Endothelial cell of umbilical vein (primary cell): ENCODE measurements at regions not wholly inside any gene's neighbourhood (a gene's known extent, or its start where the extent isn't known, plus 50 kb on each side); places are given as distances from the start of the nearest gene placed in this dataset.

Experiments
- BruUV-seq: library from RNA; stranded (reverse); fragments of 400-500 nt; replicated peaks from 2 replicates; lab custom pipeline; 2021; lab: Mats Ljungman, UMichigan
- CTCF ChIA-PET: fragments of 300-600, 350-600 bp; sonication (Branson Sonifier 250); formaldehyde crosslinking; loops from one replicate; lab custom pipeline; 2021; ENCODE audit warnings: antibody characterized with exemption, inconsistent platforms; lab: Charles Lee
- POLR2A ChIA-PET: fragments of 300-600, 350-600 bp; sonication (Branson Sonifier 250); formaldehyde crosslinking; loops from one replicate; lab custom pipeline; 2021; ENCODE audit warnings: antibody characterized with exemption, inconsistent platforms; lab: Charles Lee
- DNase-seq: peaks from one replicate; pipeline ENCODE4 v3.0.0-alpha.2; 2011; ENCODE audit warnings: low read depth, low spot score
- FAIRE-seq: peaks from 2 replicates; lab custom pipeline; 2011; peaks lifted over from hg19 to GRCh38; lab: Jason Lieb, UNC
- H2AFZ ChIP-seq: 2 replicates; pipeline ENCODE4 v1.6.0; 2012; ENCODE audit warnings: low read depth, low read length, control low read depth, inconsistent platforms
- H3K27ac ChIP-seq: 2 replicates; pipeline ENCODE4 v1.5.1; 2011; ENCODE audit warnings: low read depth, mild to moderate bottlenecking, control low read depth, low read length, moderate library complexity; ENCODE audit not compliant: insufficient read depth
- H3K27me3 ChIP-seq, 2 experiments: 2 replicates each; pipeline versions ENCODE4 v1.6.0 to v1.6.1; 2011; ENCODE audit warnings: low read length in 2 of 2, mixed read lengths in 1 of 2; ENCODE audit not compliant: control insufficient read depth in 2 of 2, insufficient read depth in 2 of 2
- H3K36me3 ChIP-seq, 2 experiments: 2 replicates in 1 of 2; 3 replicates in 1 of 2; pipeline ENCODE4 v1.5.1; 2011; ENCODE audit warnings: low read length in 2 of 2, mild to moderate bottlenecking in 1 of 2, moderate library complexity in 1 of 2; ENCODE audit not compliant: control insufficient read depth in 2 of 2, insufficient read depth in 2 of 2; ENCODE audit errors: extremely low read depth in 1 of 2
- H3K4me1 ChIP-seq: 3 replicates; pipeline ENCODE4 v1.5.1; 2011; ENCODE audit warnings: mild to moderate bottlenecking, low read length; ENCODE audit not compliant: control insufficient read depth, insufficient read depth; ENCODE audit errors: extremely low read depth
- H3K4me2 ChIP-seq: 2 replicates; pipeline ENCODE4 v1.6.1; 2011; ENCODE audit warnings: low read length, control low read depth, mixed read lengths; ENCODE audit not compliant: insufficient read depth
- H3K4me3 ChIP-seq, 3 experiments: fragments of 200-600 bp in 1 of 3; sonication (generic), shearing (Covaris generic) in 1 of 3; replicated peaks in 1 of 3; 2 replicates each; pipeline ENCODE4 v1.5.1; 2011 to 2016; ENCODE audit warnings: control low read depth in 3 of 3, low read length in 3 of 3, mild to moderate bottlenecking in 2 of 3, inconsistent platforms in 1 of 3, low read depth in 1 of 3, moderate library complexity in 1 of 3; ENCODE audit not compliant: insufficient read depth in 1 of 3
- H3K79me2 ChIP-seq: 2 replicates; pipeline ENCODE4 v1.6.0; 2012; ENCODE audit warnings: low read length, inconsistent platforms; ENCODE audit not compliant: control insufficient read depth, insufficient read depth
- H3K9ac ChIP-seq: replicated peaks from 2 replicates; pipeline ENCODE3; 2011; ENCODE audit warnings: low read length, control low read depth; ENCODE audit not compliant: insufficient read depth; ENCODE audit errors: extremely low read depth
- H3K9me1 ChIP-seq: replicated peaks from 3 replicates; pipeline ENCODE4 v1.6.0; 2011; ENCODE audit warnings: mild to moderate bottlenecking, low read length; ENCODE audit not compliant: control insufficient read depth, insufficient read depth; ENCODE audit errors: extremely low read depth
- H3K9me3 ChIP-seq: replicated peaks from 2 replicates; pipeline ENCODE4 v1.5.1; 2012; ENCODE audit warnings: low read length, inconsistent platforms; ENCODE audit not compliant: control insufficient read depth, insufficient read depth
- H4K20me1 ChIP-seq: replicated peaks from 2 replicates; pipeline ENCODE3; 2011; ENCODE audit warnings: mild to moderate bottlenecking, low read length; ENCODE audit not compliant: control insufficient read depth, insufficient read depth; ENCODE audit errors: extremely low read depth
- CTCF ChIP-seq, 2 donors: IDR thresholded peaks; 1 replicate in 1 of 2; 2 replicates in 1 of 2; pipeline ENCODE4 v1.5.1; 2011; ENCODE audit warnings: low read length in 2 of 2, mild to moderate bottlenecking in 2 of 2, moderate library complexity in 2 of 2, control low read depth in 1 of 2, inconsistent platforms in 1 of 2, low read depth in 1 of 2; ENCODE audit not compliant: insufficient read depth in 1 of 2; ENCODE audit errors: extremely low read depth in 1 of 2
- EZH2 ChIP-seq: IDR thresholded peaks from 2 replicates; pipeline ENCODE4 v1.6.1; 2012; ENCODE audit warnings: borderline replicate concordance, low read depth, mild to moderate bottlenecking, moderate library complexity, low read length, inconsistent platforms; ENCODE audit not compliant: severe bottlenecking
- FOS ChIP-seq: IDR thresholded peaks from 2 replicates; pipeline ENCODE4 v1.6.1; 2011; ENCODE audit warnings: mild to moderate bottlenecking, low read length, moderate library complexity, borderline replicate concordance; ENCODE audit not compliant: insufficient read depth
- GATA2 ChIP-seq: IDR thresholded peaks from 2 replicates; pipeline ENCODE4 v1.7.0; 2011; ENCODE audit warnings: low read depth, mild to moderate bottlenecking, moderate library complexity, mixed read lengths, low read length; ENCODE audit not compliant: insufficient read length, insufficient read depth
- JUN ChIP-seq: IDR thresholded peaks from 2 replicates; pipeline ENCODE4 v1.6.1; 2011; ENCODE audit warnings: borderline replicate concordance, low read depth; ENCODE audit not compliant: insufficient read length, insufficient read depth
- MYC ChIP-seq: IDR thresholded peaks from one replicate; pipeline ENCODE4 v1.6.1; 2011; ENCODE audit warnings: mild to moderate bottlenecking, low read depth, low read length
- POLR2A ChIP-seq: IDR thresholded peaks from 2 replicates; pipeline ENCODE4 v1.6.1; 2012; ENCODE audit warnings: low read depth, mild to moderate bottlenecking, control low read depth, low read length
- POLR2AphosphoS5 ChIP-seq: IDR thresholded peaks from 2 replicates; pipeline ENCODE4 v1.6.1; 2012; ENCODE audit warnings: low read depth, mild to moderate bottlenecking, control low read depth, low read length, moderate library complexity; ENCODE audit not compliant: insufficient read depth
- dilution Hi-C: fragments of 300-500 bp; cut with MboI; formaldehyde crosslinking; loops from one replicate; pipeline ENCODE4 v1.15.0; 2019; ENCODE audit warnings: low sequenced_read_pairs; ENCODE audit not compliant: extremely low pct_ligation_motif_present
- intact Hi-C: fragments of 100-400 bp; cut with micrococcal nuclease; formaldehyde crosslinking; loops from one replicate; pipeline ENCODE4 v1.10.0; 2022
- TF ChIP-seq, protein P1 (sequence below): IDR thresholded peaks from 2 replicates; pipeline ENCODE4 v1.6.1; 2011; ENCODE audit not compliant: insufficient read depth, insufficient read length

DNA sequence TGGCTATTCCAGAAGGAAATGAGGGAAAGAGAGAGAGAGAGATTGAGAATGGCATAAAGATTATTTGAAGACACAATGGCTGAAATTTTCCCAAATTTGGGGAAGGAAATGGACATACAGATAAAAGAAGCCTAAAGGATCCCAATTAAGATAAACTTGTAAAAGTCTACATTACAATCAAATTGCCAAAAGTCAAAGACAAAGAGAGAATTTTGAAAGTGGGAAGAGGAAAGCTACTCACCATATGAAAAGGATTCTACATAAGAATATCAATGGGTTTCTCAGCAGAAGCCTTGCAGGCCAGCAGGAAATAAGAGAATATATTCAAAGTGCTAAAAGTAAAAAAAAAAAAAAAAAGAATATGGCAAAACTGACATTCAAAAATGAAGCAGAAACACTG, 233.0 kb upstream of the NFIA start:
- DNase-seq (no peak), FAIRE-seq (no peak)
- Histone ChIP-seq H3K4me1 (no peaks in the 10 kb centered on the region), H3K9ac (no peak overlapping the region), H3K36me3 (no peaks in the 10 kb centered on the region), H3K9me1 (no peaks in the 10 kb centered on the region), H4K20me1 (no peaks in the 10 kb centered on the region), H3K4me2 (no peak overlapping the region), H3K27me3 (no peaks in the 10 kb centered on the region), H3K4me3 (no peak overlapping the region), H3K79me2 (no peaks in the 10 kb centered on the region), H3K9me3 (no peaks in the 10 kb centered on the region), H3K27ac (no peak overlapping the region), H2AFZ (no peak overlapping the region)
- intact Hi-C loops (loop anchor here (1.0 to 2.0 kb wide), 5 partner anchors 228 to 873 kb away; no protein-coding TSS in a partner anchor), dilution Hi-C loops (no loop called here)
- ChIA-PET CTCF (interaction anchor here (0.9 to 5.3 kb wide), 31 partner anchors 9 to 1004 kb away, joined by 3 to 133 read pairs (median 7); no protein-coding TSS in a partner anchor), POLR2A (no interaction called here)
- BruUV-seq: no TSS peak
- TF ChIP-seq, protein P1, sequence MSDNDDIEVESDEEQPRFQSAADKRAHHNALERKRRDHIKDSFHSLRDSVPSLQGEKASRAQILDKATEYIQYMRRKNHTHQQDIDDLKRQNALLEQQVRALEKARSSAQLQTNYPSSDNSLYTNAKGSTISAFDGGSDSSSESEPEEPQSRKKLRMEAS: no peak
- TF ChIP-seq JUN: no peak
- TF ChIP-seq EZH2: no peak
- no peak for TF ChIP-seq POLR2AphosphoS5
- TF ChIP-seq GATA2: no peak
- no peak for TF ChIP-seq POLR2A
- TF ChIP-seq FOS: no peak
- no peak for TF ChIP-seq MYC
- no peak for TF ChIP-seq CTCF (IDR thresholded peaks at IDR 0.05; ENCODE audit: extremely low read depth in 1 of 2, insufficient read depth in 1 of 2, low read depth in 1 of 2, low read length in 2 of 2)
